Loucy (cell line): ENCODE measurements at regions not wholly inside any gene's neighbourhood (a gene's known extent, or its start where the extent isn't known, plus 50 kb on each side); places are given as distances from the start of the nearest gene placed in this dataset.

Source experiments
- EZH2phosphoT487 ChIP-seq: fragments of 200-600 bp; IDR thresholded peaks from 2 replicates; pipeline ENCODE4 v1.6.1; 2018; ENCODE audit warnings: antibody characterized with exemption, mild to moderate bottlenecking, moderate library complexity, borderline replicate concordance
- TF ChIP-seq, protein P1 (sequence below): fragments of 200-600 bp; sonication (generic); conservative IDR thresholded peaks from 2 replicates; pipeline ENCODE4 v1.5.1; 2014; ENCODE audit warnings: mild to moderate bottlenecking, antibody characterized with exemption, low read length

GRCh38 chr14:85118274-85118673 is 411.7 kb upstream of the FLRT2 start:
- TF ChIP-seq, protein P1, sequence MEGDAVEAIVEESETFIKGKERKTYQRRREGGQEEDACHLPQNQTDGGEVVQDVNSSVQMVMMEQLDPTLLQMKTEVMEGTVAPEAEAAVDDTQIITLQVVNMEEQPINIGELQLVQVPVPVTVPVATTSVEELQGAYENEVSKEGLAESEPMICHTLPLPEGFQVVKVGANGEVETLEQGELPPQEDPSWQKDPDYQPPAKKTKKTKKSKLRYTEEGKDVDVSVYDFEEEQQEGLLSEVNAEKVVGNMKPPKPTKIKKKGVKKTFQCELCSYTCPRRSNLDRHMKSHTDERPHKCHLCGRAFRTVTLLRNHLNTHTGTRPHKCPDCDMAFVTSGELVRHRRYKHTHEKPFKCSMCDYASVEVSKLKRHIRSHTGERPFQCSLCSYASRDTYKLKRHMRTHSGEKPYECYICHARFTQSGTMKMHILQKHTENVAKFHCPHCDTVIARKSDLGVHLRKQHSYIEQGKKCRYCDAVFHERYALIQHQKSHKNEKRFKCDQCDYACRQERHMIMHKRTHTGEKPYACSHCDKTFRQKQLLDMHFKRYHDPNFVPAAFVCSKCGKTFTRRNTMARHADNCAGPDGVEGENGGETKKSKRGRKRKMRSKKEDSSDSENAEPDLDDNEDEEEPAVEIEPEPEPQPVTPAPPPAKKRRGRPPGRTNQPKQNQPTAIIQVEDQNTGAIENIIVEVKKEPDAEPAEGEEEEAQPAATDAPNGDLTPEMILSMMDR: no peak
- no peak for TF ChIP-seq EZH2phosphoT487
